Gastroesophageal sphincter (tissue), 4 donors: ENCODE measurements at regions not wholly inside any gene's neighbourhood (a gene's known extent, or its start where the extent isn't known, plus 50 kb on each side); places are given as distances from the start of the nearest gene placed in this dataset.

Experiments used
- ATAC-seq: fragments of 150-250 bp; one replicate; pipeline ENCODE4 v1.9.1; 2016; ENCODE audit warnings: mild to moderate bottlenecking, moderate library complexity
- H3K27ac ChIP-seq, 4 donors: fragments of 200-600 bp; sonication (generic) in 3 of 4; 1 replicate in 3 of 4; 2 replicates in 1 of 4; pipeline ENCODE4 v1.5.1; 2016 to 2019
- H3K27me3 ChIP-seq: fragments of 200-600 bp; sonication (generic); one replicate; pipeline ENCODE4 v1.5.1; 2019
- H3K36me3 ChIP-seq, 2 donors: fragments of 200-600 bp; sonication (generic); one replicate each; pipeline ENCODE4 v1.5.1; 2019; ENCODE audit warnings: control low read depth in 1 of 2
- H3K4me1 ChIP-seq, 3 donors: fragments of 200-600 bp; sonication (generic); 1 replicate in 2 of 3; 2 replicates in 1 of 3; pipeline ENCODE4 v1.5.1; 2016 to 2019; ENCODE audit warnings: control low read depth in 2 of 3
- H3K4me3 ChIP-seq, 2 donors: fragments of 200-600 bp; sonication (generic); one replicate each; pipeline ENCODE4 v1.5.1; 2019; ENCODE audit warnings: mild to moderate bottlenecking in 1 of 2, moderate library complexity in 1 of 2
- H3K9me3 ChIP-seq, 3 donors: fragments of 200-600 bp; sonication (generic); one replicate each; pipeline ENCODE4 v1.5.1; 2017 to 2019; ENCODE audit warnings: control low read depth in 2 of 3
- CTCF ChIP-seq, 4 experiments: fragments of 200-600 bp in 2 of 4; fragments of 450-650 bp in 2 of 4; sonication (generic) in 1 of 4; IDR thresholded peaks; one replicate each; pipeline ENCODE4 v1.5.1; 2017 to 2019; ENCODE audit warnings: antibody characterized with exemption in 4 of 4, mild to moderate bottlenecking in 2 of 4, moderate library complexity in 2 of 4
- EP300 ChIP-seq: sonication (generic); formaldehyde crosslinking; IDR thresholded peaks from one replicate; pipeline ENCODE4 v1.6.1; 2017; ENCODE audit warnings: antibody characterized with exemption, mild to moderate bottlenecking
- POLR2A ChIP-seq, 2 donors: fragments of 450-650 bp; IDR thresholded peaks; one replicate each; pipeline ENCODE4 v1.6.1; 2017; ENCODE audit warnings: antibody characterized with exemption in 2 of 2, mild to moderate bottlenecking in 2 of 2, moderate library complexity in 1 of 2
- POLR2AphosphoS5 ChIP-seq: sonication (generic); formaldehyde crosslinking; IDR thresholded peaks from one replicate; pipeline ENCODE4 v1.6.1; 2017; ENCODE audit warnings: antibody characterized with exemption
- whole genome bisulfite sequencing, 2 donors: methylation state at CpG; one replicate each; pipeline ENCODE4 v1.1.5; 2018; ENCODE audit warnings: low coverage in 1 of 2; 5-methylcytosine and 5-hydroxymethylcytosine counted together

DNA sequence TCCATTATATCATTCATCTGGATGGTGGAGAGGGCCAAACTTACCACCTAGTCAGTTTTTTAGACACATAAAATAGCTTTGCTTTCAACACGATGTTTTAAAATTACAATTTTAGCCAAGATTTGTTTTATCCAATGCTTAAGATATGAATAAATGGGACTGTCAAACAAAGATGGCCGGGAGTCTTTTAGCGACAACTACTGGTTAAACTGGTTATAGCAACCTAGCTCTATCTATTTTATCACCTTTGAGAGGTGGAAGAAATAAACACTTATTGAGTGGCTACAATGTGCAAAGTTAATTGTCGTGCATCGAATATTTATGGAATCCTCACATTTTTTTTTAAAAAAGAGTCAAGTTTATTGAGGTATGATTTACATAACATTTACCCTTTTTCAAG, 279.8 kb downstream of the MIAT start:
- H3K27me3 ChIP-seq, result no peaks in the 10 kb centered on the region
- no peak overlapping the region for H3K27ac ChIP-seq
- H3K36me3 ChIP-seq, result no peaks in the 10 kb centered on the region
- H3K9me3 ChIP-seq, result no peaks in the 10 kb centered on the region
- no peak for TF ChIP-seq CTCF (IDR thresholded peaks at IDR 0.05)
- no peak for TF ChIP-seq POLR2AphosphoS5
- no peak for TF ChIP-seq EP300
- no peak for TF ChIP-seq POLR2A (IDR thresholded peaks at IDR 0.05)
- no peaks in the 10 kb centered on the region for H3K4me1 ChIP-seq
- H3K4me3 ChIP-seq, result no peak overlapping the region
- WGBS, 2 donors, result 77 to 91% methylated on average over 5 of the region's 5 CpGs
- no peak for ATAC-seq

- no peak for ATAC-seq
- TF ChIP-seq CTCF (IDR thresholded peaks at IDR 0.05) (no peak), POLR2A (IDR thresholded peaks at IDR 0.05) (no peak), EP300 (no peak), POLR2AphosphoS5 (no peak)
- H3K27me3 ChIP-seq, result no peaks in the 10 kb centered on the region
- H3K4me1 ChIP-seq, result peaks cover 0 to 6% (median 0%) of the 10 kb centered on the region in 3 donors
- H3K9me3 ChIP-seq, result no peaks in the 10 kb centered on the region
- no peak overlapping the region for H3K4me3 ChIP-seq
- H3K36me3 ChIP-seq, result no peaks in the 10 kb centered on the region
- 40 to 52% methylated on average over 2 to 3 of the region's 5 CpGs for WGBS, 2 donors
- H3K27ac ChIP-seq, result no peak overlapping the region
Observed at GRCh38 chr22:26939466-26939865, 282.1 kb downstream of the MIAT start.

- 67 to 76% methylated on average over 9 to 11 of the region's 14 CpGs for WGBS, 2 donors
Observed at GRCh38 chr22:26941896-26942636, 284.7 kb downstream of the MIAT start.

GRCh38 chr22:26942637-26942957, 285.2 kb downstream of the MIAT start:
- no peaks in the 10 kb centered on the region for H3K27me3 ChIP-seq
- H3K9me3 ChIP-seq, result no peaks in the 10 kb centered on the region
- H3K36me3 ChIP-seq, result no peaks in the 10 kb centered on the region
- H3K4me3 ChIP-seq, result no peak overlapping the region
- H3K4me1 ChIP-seq, result peaks cover 0 to 6% (median 0%) of the 10 kb centered on the region in 3 donors
- 44 to 67% methylated on average over 2 of the region's 4 CpGs for WGBS, 2 donors
- TF ChIP-seq POLR2AphosphoS5 (no peak), EP300 (no peak), CTCF (IDR thresholded peaks at IDR 0.05) (no peak), POLR2A (IDR thresholded peaks at IDR 0.05) (no peak)
- no peak for ATAC-seq
- H3K27ac ChIP-seq, result no peak overlapping the region

More at GRCh38 chr22:26941896-26942636, 284.7 kb downstream of the MIAT start:
- ATAC-seq, result no peak
- H3K27me3 ChIP-seq, result no peaks in the 10 kb centered on the region
- TF ChIP-seq EP300, result no peak
- no peak for TF ChIP-seq CTCF (IDR thresholded peaks at IDR 0.05)
- no peak for TF ChIP-seq POLR2A (IDR thresholded peaks at IDR 0.05)
- no peak for TF ChIP-seq POLR2AphosphoS5
- H3K4me3 ChIP-seq, result no peak overlapping the region
- peaks cover 0 to 6% (median 0%) of the 10 kb centered on the region in 3 donors for H3K4me1 ChIP-seq
- H3K36me3 ChIP-seq, result no peaks in the 10 kb centered on the region
- H3K9me3 ChIP-seq, result no peaks in the 10 kb centered on the region
- H3K27ac ChIP-seq, result no peak overlapping the region

- H3K36me3 ChIP-seq, result no peaks in the 10 kb centered on the region
- no peak overlapping the region for H3K4me3 ChIP-seq
- H3K9me3 ChIP-seq, result no peaks in the 10 kb centered on the region
- TF ChIP-seq POLR2AphosphoS5 (no peak), EP300 (no peak), POLR2A (IDR thresholded peaks at IDR 0.05) (no peak), CTCF (IDR thresholded peaks at IDR 0.05) (no peak)
- H3K27ac ChIP-seq, result no peak overlapping the region
- no peaks in the 10 kb centered on the region for H3K27me3 ChIP-seq
- 80 to 100% methylated on average over 1 of the region's 1 CpG for WGBS, 2 donors
- ATAC-seq, result no peak
- H3K4me1 ChIP-seq, result peaks cover 0 to 6% (median 0%) of the 10 kb centered on the region in 3 donors
Observed at GRCh38 chr22:26945565-26945964, 288.2 kb downstream of the MIAT start.
